WTC11 (cell line): ENCODE measurements at regions not wholly inside any gene's neighbourhood (a gene's known extent, or its start where the extent isn't known, plus 50 kb on each side); places are given as distances from the start of the nearest gene placed in this dataset.

Experiments
- ATAC-seq: fragments of 200-7000 bp; cut with Tn5 transposase; 2 replicates; pipeline ENCODE4 v1.10.0; 2021; ENCODE audit warnings: mild to moderate bottlenecking, moderate library complexity
- CTCF ChIA-PET: fragments of 300-600 bp; sonication (Branson Sonifier 250); formaldehyde crosslinking; loops from one replicate; lab custom pipeline; 2021; ENCODE audit warnings: antibody characterized with exemption; lab: Charles Lee
- POLR2A ChIA-PET: fragments of 350-600 bp; sonication (Branson Sonifier 250); formaldehyde crosslinking; loops from one replicate; lab custom pipeline; 2021; ENCODE audit warnings: antibody characterized with exemption; lab: Charles Lee
- DNase-seq: peaks from one replicate; pipeline ENCODE4 v3.0.0; 2021; ENCODE audit warnings: low spot score
- H3K27ac Mint-ChIP-seq: 2 replicates; pipeline ENCODE4 v1.8.0; 2021; ENCODE audit warnings: mixed read lengths
- H3K27me3 Mint-ChIP-seq: 2 replicates; pipeline ENCODE4 v1.8.0; 2021; ENCODE audit warnings: low read depth, mild to moderate bottlenecking, moderate library complexity, mixed read lengths
- H3K36me3 Mint-ChIP-seq: 2 replicates; pipeline ENCODE4 v1.8.0; 2021; ENCODE audit warnings: mixed read lengths
- H3K4me1 Mint-ChIP-seq: 2 replicates; pipeline ENCODE4 v1.8.0; 2022; ENCODE audit warnings: mixed read lengths
- H3K4me3 Mint-ChIP-seq: 2 replicates; pipeline ENCODE4 v1.8.0; 2021; ENCODE audit warnings: mild to moderate bottlenecking, moderate library complexity, mixed read lengths
- H3K9me3 Mint-ChIP-seq: 2 replicates; pipeline ENCODE4 v1.8.0; 2021; ENCODE audit warnings: mixed read lengths
- ARID4B ChIP-seq: sonication (generic); formaldehyde crosslinking; IDR thresholded peaks from 2 replicates; pipeline ENCODE4 v1.8.0; 2023; ENCODE audit warnings: missing genetic modification reagents, mild to moderate bottlenecking, borderline replicate concordance
- ATF1 ChIP-seq: sonication (generic); formaldehyde crosslinking; IDR thresholded peaks from 2 replicates; pipeline ENCODE4 v1.8.1; 2023; ENCODE audit warnings: mild to moderate bottlenecking, moderate library complexity, missing genetic modification reagents
- CREB1 ChIP-seq: sonication (generic); formaldehyde crosslinking; IDR thresholded peaks from 2 replicates; pipeline ENCODE4 v1.8.0; 2023; ENCODE audit warnings: mild to moderate bottlenecking, missing genetic modification reagents
- EMX1 ChIP-seq: fragments of 250-450 bp; sonication (Bioruptor Pico); IDR thresholded peaks from 2 replicates; pipeline ENCODE4 v1.8.0; 2021; ENCODE audit warnings: mild to moderate bottlenecking
- OVOL2 ChIP-seq: fragments of 250-450 bp; sonication (Bioruptor Pico); IDR thresholded peaks from 2 replicates; pipeline ENCODE4 v1.9.0; 2021; ENCODE audit warnings: mild to moderate bottlenecking, borderline replicate concordance
- PRRX2 ChIP-seq: fragments of 250-450 bp; sonication (Bioruptor Pico); IDR thresholded peaks from 2 replicates; pipeline ENCODE4 v1.8.0; 2021; ENCODE audit warnings: mild to moderate bottlenecking
- SMAD3 ChIP-seq: sonication (generic); formaldehyde crosslinking; IDR thresholded peaks from 2 replicates; pipeline ENCODE4 v1.8.0; 2022; ENCODE audit warnings: missing genetic modification reagents, mild to moderate bottlenecking, borderline replicate concordance
- SOX15 ChIP-seq: fragments of 250-450 bp; sonication (Bioruptor Pico); IDR thresholded peaks from 2 replicates; pipeline ENCODE4 v1.9.0; 2021; ENCODE audit warnings: mild to moderate bottlenecking
- TCF7 ChIP-seq: sonication (generic); formaldehyde crosslinking; IDR thresholded peaks from 2 replicates; pipeline ENCODE4 v1.8.0; 2022; ENCODE audit warnings: mild to moderate bottlenecking, low read depth, missing genetic modification reagents, moderate library complexity
- ZNF219 ChIP-seq: sonication (generic); formaldehyde crosslinking; IDR thresholded peaks from 2 replicates; pipeline ENCODE4 v1.8.0; 2023; ENCODE audit warnings: missing genetic modification reagents, mild to moderate bottlenecking, borderline replicate concordance
- ZNF232 ChIP-seq: sonication (generic); formaldehyde crosslinking; IDR thresholded peaks from 2 replicates; pipeline ENCODE4 v1.8.0; 2022; ENCODE audit warnings: mild to moderate bottlenecking, missing genetic modification reagents
- ZNF512 ChIP-seq: sonication (generic); formaldehyde crosslinking; IDR thresholded peaks from 2 replicates; pipeline ENCODE4 v1.8.1; 2022; ENCODE audit warnings: missing genetic modification reagents, borderline replicate concordance
- TF ChIP-seq, protein P1 (sequence below): sonication (generic); formaldehyde crosslinking; IDR thresholded peaks from 2 replicates; pipeline ENCODE4 v1.8.0; 2022; ENCODE audit warnings: mild to moderate bottlenecking, missing genetic modification reagents
- TF ChIP-seq, protein P2 (sequence below): sonication (generic); formaldehyde crosslinking; IDR thresholded peaks from 2 replicates; pipeline ENCODE4 v1.8.0; 2022; ENCODE audit warnings: mild to moderate bottlenecking, missing genetic modification reagents
- TF ChIP-seq, protein P3 (sequence below): sonication (generic); formaldehyde crosslinking; IDR thresholded peaks from 2 replicates; pipeline ENCODE4 v1.8.1; 2023; ENCODE audit warnings: mild to moderate bottlenecking, missing genetic modification reagents, borderline replicate concordance
- TF ChIP-seq, protein P4 (sequence below): sonication (generic); formaldehyde crosslinking; conservative IDR thresholded peaks from 2 replicates; pipeline ENCODE4 v1.8.1; 2022; ENCODE audit warnings: mild to moderate bottlenecking, missing genetic modification reagents
- TF ChIP-seq, protein P5 (sequence below): fragments of 200-600 bp; IDR thresholded peaks from 2 replicates; pipeline ENCODE4 v1.8.0; 2022; ENCODE audit warnings: antibody characterized with exemption

GRCh38 chr4:31045724-31046318 is 325.7 kb downstream of the PCDH7 start:
- ChIA-PET POLR2A (interaction anchor here (1.0 kb wide), 1 partner anchor 329 kb away, joined by 3 read pairs; no protein-coding TSS in a partner anchor), CTCF (interaction anchor here (0.6 to 2.0 kb wide), 10 partner anchors 8 to 596 kb away, joined by 3 to 4 read pairs (median 3); no protein-coding TSS in a partner anchor)
- H3K27me3 Mint-ChIP-seq, result no peaks in the 10 kb centered on the region
- ATAC-seq, result peak; percentile 47; the same call in 1 of the 2 replicates
- DNase-seq, result peak; percentile 15
- no peak overlapping the region for H3K4me3 Mint-ChIP-seq
- no peaks in the 10 kb centered on the region for H3K36me3 Mint-ChIP-seq
- no peak for TF ChIP-seq EMX1 (CRISPR knock-in tag)
- TF ChIP-seq PRRX2 (CRISPR knock-in tag), result no peak
- no peak for TF ChIP-seq OVOL2 (CRISPR knock-in tag)
- TF ChIP-seq ZNF512 (CRISPR knock-in tag), result no peak
- TF ChIP-seq, protein P1, sequence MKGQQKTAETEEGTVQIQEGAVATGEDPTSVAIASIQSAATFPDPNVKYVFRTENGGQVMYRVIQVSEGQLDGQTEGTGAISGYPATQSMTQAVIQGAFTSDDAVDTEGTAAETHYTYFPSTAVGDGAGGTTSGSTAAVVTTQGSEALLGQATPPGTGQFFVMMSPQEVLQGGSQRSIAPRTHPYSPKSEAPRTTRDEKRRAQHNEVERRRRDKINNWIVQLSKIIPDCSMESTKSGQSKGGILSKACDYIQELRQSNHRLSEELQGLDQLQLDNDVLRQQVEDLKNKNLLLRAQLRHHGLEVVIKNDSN (CRISPR knock-in tag), result no peak
- TF ChIP-seq, protein P2, sequence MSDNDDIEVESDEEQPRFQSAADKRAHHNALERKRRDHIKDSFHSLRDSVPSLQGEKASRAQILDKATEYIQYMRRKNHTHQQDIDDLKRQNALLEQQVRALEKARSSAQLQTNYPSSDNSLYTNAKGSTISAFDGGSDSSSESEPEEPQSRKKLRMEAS, result no peak
- no peak for TF ChIP-seq ZNF232 (CRISPR knock-in tag)
- TF ChIP-seq ZNF219 (CRISPR knock-in tag), result no peak
- no peak for TF ChIP-seq TCF7 (CRISPR knock-in tag)
- TF ChIP-seq CREB1, result no peak
- TF ChIP-seq SOX15 (CRISPR knock-in tag), result no peak
- TF ChIP-seq, protein P3, sequence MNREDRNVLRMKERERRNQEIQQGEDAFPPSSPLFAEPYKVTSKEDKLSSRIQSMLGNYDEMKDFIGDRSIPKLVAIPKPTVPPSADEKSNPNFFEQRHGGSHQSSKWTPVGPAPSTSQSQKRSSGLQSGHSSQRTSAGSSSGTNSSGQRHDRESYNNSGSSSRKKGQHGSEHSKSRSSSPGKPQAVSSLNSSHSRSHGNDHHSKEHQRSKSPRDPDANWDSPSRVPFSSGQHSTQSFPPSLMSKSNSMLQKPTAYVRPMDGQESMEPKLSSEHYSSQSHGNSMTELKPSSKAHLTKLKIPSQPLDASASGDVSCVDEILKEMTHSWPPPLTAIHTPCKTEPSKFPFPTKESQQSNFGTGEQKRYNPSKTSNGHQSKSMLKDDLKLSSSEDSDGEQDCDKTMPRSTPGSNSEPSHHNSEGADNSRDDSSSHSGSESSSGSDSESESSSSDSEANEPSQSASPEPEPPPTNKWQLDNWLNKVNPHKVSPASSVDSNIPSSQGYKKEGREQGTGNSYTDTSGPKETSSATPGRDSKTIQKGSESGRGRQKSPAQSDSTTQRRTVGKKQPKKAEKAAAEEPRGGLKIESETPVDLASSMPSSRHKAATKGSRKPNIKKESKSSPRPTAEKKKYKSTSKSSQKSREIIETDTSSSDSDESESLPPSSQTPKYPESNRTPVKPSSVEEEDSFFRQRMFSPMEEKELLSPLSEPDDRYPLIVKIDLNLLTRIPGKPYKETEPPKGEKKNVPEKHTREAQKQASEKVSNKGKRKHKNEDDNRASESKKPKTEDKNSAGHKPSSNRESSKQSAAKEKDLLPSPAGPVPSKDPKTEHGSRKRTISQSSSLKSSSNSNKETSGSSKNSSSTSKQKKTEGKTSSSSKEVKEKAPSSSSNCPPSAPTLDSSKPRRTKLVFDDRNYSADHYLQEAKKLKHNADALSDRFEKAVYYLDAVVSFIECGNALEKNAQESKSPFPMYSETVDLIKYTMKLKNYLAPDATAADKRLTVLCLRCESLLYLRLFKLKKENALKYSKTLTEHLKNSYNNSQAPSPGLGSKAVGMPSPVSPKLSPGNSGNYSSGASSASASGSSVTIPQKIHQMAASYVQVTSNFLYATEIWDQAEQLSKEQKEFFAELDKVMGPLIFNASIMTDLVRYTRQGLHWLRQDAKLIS (CRISPR knock-in tag), result no peak
- no peak for TF ChIP-seq ATF1 (CRISPR knock-in tag)
- TF ChIP-seq, protein P4, sequence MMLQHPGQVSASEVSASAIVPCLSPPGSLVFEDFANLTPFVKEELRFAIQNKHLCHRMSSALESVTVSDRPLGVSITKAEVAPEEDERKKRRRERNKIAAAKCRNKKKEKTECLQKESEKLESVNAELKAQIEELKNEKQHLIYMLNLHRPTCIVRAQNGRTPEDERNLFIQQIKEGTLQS (CRISPR knock-in tag), result no peak
- no peak for TF ChIP-seq ARID4B (CRISPR knock-in tag)
- no peak for TF ChIP-seq SMAD3 (CRISPR knock-in tag)
- TF ChIP-seq, protein P5, sequence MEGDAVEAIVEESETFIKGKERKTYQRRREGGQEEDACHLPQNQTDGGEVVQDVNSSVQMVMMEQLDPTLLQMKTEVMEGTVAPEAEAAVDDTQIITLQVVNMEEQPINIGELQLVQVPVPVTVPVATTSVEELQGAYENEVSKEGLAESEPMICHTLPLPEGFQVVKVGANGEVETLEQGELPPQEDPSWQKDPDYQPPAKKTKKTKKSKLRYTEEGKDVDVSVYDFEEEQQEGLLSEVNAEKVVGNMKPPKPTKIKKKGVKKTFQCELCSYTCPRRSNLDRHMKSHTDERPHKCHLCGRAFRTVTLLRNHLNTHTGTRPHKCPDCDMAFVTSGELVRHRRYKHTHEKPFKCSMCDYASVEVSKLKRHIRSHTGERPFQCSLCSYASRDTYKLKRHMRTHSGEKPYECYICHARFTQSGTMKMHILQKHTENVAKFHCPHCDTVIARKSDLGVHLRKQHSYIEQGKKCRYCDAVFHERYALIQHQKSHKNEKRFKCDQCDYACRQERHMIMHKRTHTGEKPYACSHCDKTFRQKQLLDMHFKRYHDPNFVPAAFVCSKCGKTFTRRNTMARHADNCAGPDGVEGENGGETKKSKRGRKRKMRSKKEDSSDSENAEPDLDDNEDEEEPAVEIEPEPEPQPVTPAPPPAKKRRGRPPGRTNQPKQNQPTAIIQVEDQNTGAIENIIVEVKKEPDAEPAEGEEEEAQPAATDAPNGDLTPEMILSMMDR, result no peak
- H3K9me3 Mint-ChIP-seq, result no peaks in the 10 kb centered on the region
- peaks cover 41% of the 10 kb centered on the region for H3K4me1 Mint-ChIP-seq
- no peak overlapping the region for H3K27ac Mint-ChIP-seq
